IMR-90 (cell line): ENCODE measurements at regions not wholly inside any gene's neighbourhood (a gene's known extent, or its start where the extent isn't known, plus 50 kb on each side); places are given as distances from the start of the nearest gene placed in this dataset.
"Not testable (repeated sequence)": the region's sequence is repeated elsewhere in the genome, so short reads cannot be mapped to it uniquely, and the experiment has no call there.

Experiments
- ATAC-seq: fragments of 200-7000 bp; cut with Tn5 transposase; 2 replicates; pipeline ENCODE4 v1.9.1; 2020; ENCODE audit warnings: low read depth, mild to moderate bottlenecking, moderate library complexity
- BruUV-seq: library from RNA; stranded (reverse); fragments of 400-500 nt; replicated peaks from 2 replicates; lab custom pipeline; 2021; lab: Mats Ljungman, UMichigan
- CTCF ChIA-PET: fragments of 300-600 bp; formaldehyde crosslinking; extraction: SDS; loops from one replicate; lab custom pipeline; 2021; ENCODE audit warnings: antibody characterized with exemption; lab: Yijun Ruan, JAX
- POLR2A ChIA-PET: fragments of 300-600 bp; sonication (Branson Sonifier 250); formaldehyde crosslinking; loops from one replicate; lab custom pipeline; 2022; ENCODE audit warnings: antibody characterized with exemption; ENCODE audit not compliant: unreplicated experiment; lab: Charles Lee
- DNase-seq: peaks from one replicate; pipeline ENCODE4 v3.0.0; 2013
- H2AFZ ChIP-seq: replicated peaks from 2 replicates; pipeline ENCODE3; 2013; ENCODE audit warnings: low read length, mild to moderate bottlenecking; ENCODE audit not compliant: poor library complexity
- H2AK5ac ChIP-seq: 2 replicates; pipeline ENCODE4 v1.6.1; 2013; ENCODE audit warnings: low read depth, low read length, inconsistent platforms
- H2AK9ac ChIP-seq: replicated peaks from 2 replicates; pipeline ENCODE3; 2013; ENCODE audit warnings: mild to moderate bottlenecking, low read depth, low read length, moderate library complexity; ENCODE audit not compliant: poor library complexity
- H2BK120ac ChIP-seq: 2 replicates; pipeline ENCODE4 v1.6.1; 2013; ENCODE audit warnings: low read depth, low read length, inconsistent platforms
- H2BK15ac ChIP-seq: 3 replicates; pipeline ENCODE4 v1.6.1; 2013; ENCODE audit warnings: low read depth, low read length, inconsistent platforms
- H2BK20ac ChIP-seq: 2 replicates; pipeline ENCODE4 v1.6.1; 2013; ENCODE audit warnings: low read depth, mild to moderate bottlenecking, inconsistent platforms, low read length, moderate library complexity
- H2BK5ac ChIP-seq: 2 replicates; pipeline ENCODE4 v1.6.1; 2013; ENCODE audit warnings: mild to moderate bottlenecking, low read depth, low read length, inconsistent platforms; ENCODE audit not compliant: poor library complexity, severe bottlenecking
- H3K14ac ChIP-seq: replicated peaks from 2 replicates; pipeline ENCODE4 v1.6.1; 2013; ENCODE audit warnings: low read depth, low read length, inconsistent platforms
- H3K18ac ChIP-seq: 2 replicates; pipeline ENCODE4 v1.6.1; 2013; ENCODE audit warnings: low read depth, low read length, control low read depth
- H3K23ac ChIP-seq: 2 replicates; pipeline ENCODE4 v1.6.1; 2013; ENCODE audit warnings: low read depth, low read length, inconsistent platforms
- H3K27ac ChIP-seq: 2 replicates; pipeline ENCODE4 v1.5.1; 2013; ENCODE audit warnings: mild to moderate bottlenecking, control low read depth, low read length; ENCODE audit not compliant: insufficient read depth
- H3K27me3 ChIP-seq: 2 replicates; pipeline ENCODE4 v1.6.1; 2013; ENCODE audit warnings: low read length; ENCODE audit not compliant: control insufficient read depth, insufficient read depth
- H3K36me3 ChIP-seq: 2 replicates; pipeline ENCODE4 v1.6.1; 2013; ENCODE audit warnings: low read length, mixed read lengths; ENCODE audit not compliant: control insufficient read depth, insufficient read depth
- H3K4ac ChIP-seq: 2 replicates; pipeline ENCODE4 v1.6.1; 2013; ENCODE audit warnings: low read depth, low read length, inconsistent platforms
- H3K4me1 ChIP-seq: 2 replicates; pipeline ENCODE4 v1.6.1; 2013; ENCODE audit warnings: low read length, mixed read lengths; ENCODE audit not compliant: control insufficient read depth, insufficient read depth
- H3K4me2 ChIP-seq: 2 replicates; pipeline ENCODE4 v1.6.1; 2013; ENCODE audit warnings: low read depth, mild to moderate bottlenecking, control low read depth, low read length, moderate library complexity
- H3K4me3 ChIP-seq: 2 replicates; pipeline ENCODE4 v1.5.1; 2013; ENCODE audit warnings: low read depth, mild to moderate bottlenecking, control low read depth, low read length, moderate library complexity; ENCODE audit not compliant: insufficient read depth
- H3K56ac ChIP-seq: 2 replicates; pipeline ENCODE4 v1.6.1; 2013; ENCODE audit warnings: low read length, inconsistent platforms; ENCODE audit not compliant: insufficient read depth; ENCODE audit errors: extremely low read depth
- H3K79me1 ChIP-seq, 2 experiments: 2 replicates each; pipeline ENCODE4 v1.6.1; 2013; ENCODE audit warnings: low read length in 2 of 2, inconsistent platforms in 1 of 2, low read depth in 1 of 2
- H3K9ac ChIP-seq: 2 replicates; pipeline ENCODE4 v1.6.1; 2013; ENCODE audit warnings: low read depth, low read length, control low read depth
- H3K9me1 ChIP-seq: 2 replicates; pipeline ENCODE4 v1.6.1; 2013; ENCODE audit warnings: low read length, inconsistent platforms; ENCODE audit not compliant: insufficient read depth
- H3K9me3 ChIP-seq: 2 replicates; pipeline ENCODE4 v1.6.1; 2013; ENCODE audit warnings: low read length; ENCODE audit not compliant: control insufficient read depth, insufficient read depth
- H4K20me1 ChIP-seq: 2 replicates; pipeline ENCODE4 v1.6.1; 2013; ENCODE audit warnings: low read length, inconsistent platforms; ENCODE audit not compliant: insufficient read depth
- H4K5ac ChIP-seq: 2 replicates; pipeline ENCODE4 v1.6.1; 2013; ENCODE audit warnings: mild to moderate bottlenecking, low read depth, low read length, control low read depth
- H4K8ac ChIP-seq, 2 experiments: 2 replicates each; pipeline ENCODE4 v1.6.1; 2013; ENCODE audit warnings: low read depth in 2 of 2, low read length in 2 of 2, control low read depth in 1 of 2, inconsistent platforms in 1 of 2
- H4K91ac ChIP-seq: 2 replicates; pipeline ENCODE4 v1.6.1; 2013; ENCODE audit warnings: low read depth, low read length, inconsistent platforms; ENCODE audit not compliant: insufficient read depth
- WGBS, 2 experiments: methylation state at CpG; one replicate each; pipeline versions ENCODE4 v1.1.5 to v1.1.7; 2013; ENCODE audit warnings: missing lambda C conversion rate in 2 of 2; ENCODE audit not compliant: insufficient read length in 1 of 2; ENCODE audit errors: extremely low coverage in 2 of 2; 5-methylcytosine and 5-hydroxymethylcytosine counted together
- dilution Hi-C: fragments of 300-500 bp; cut with HindIII; formaldehyde crosslinking; loops from one replicate; pipeline ENCODE4 v1.14.3; 2018; ENCODE audit warnings: low sequenced_read_pairs; ENCODE audit not compliant: unreplicated experiment
- in situ Hi-C: fragments of 300-500 bp; cut with MboI; formaldehyde crosslinking; loops from 3 replicates; pipeline ENCODE4 v1.14.3; 2019; ENCODE audit warnings: low sequenced_read_pairs, inconsistent platforms, mixed read lengths
- intact Hi-C: fragments of 100-400 bp; cut with micrococcal nuclease; formaldehyde crosslinking; loops from 2 replicates; pipeline ENCODE4 v1.10.0; 2022

- intact Hi-C loops, H3K27me3 ChIP-seq, H2AK9ac ChIP-seq, H2BK5ac ChIP-seq, DNase-seq, H4K20me1 ChIP-seq, H3K36me3 ChIP-seq, H4K91ac ChIP-seq, H3K4me2 ChIP-seq, H2BK120ac ChIP-seq, CTCF ChIA-PET, H3K23ac ChIP-seq, H3K18ac ChIP-seq, H3K14ac ChIP-seq, H3K9ac ChIP-seq, H4K8ac ChIP-seq, H4K5ac ChIP-seq, POLR2A ChIA-PET, H3K4me1 ChIP-seq, H3K9me1 ChIP-seq, H2BK20ac ChIP-seq, BruUV-seq, H3K56ac ChIP-seq, H3K79me1 ChIP-seq, in situ Hi-C loops, dilution Hi-C loops, H3K27ac ChIP-seq, H3K9me3 ChIP-seq, ATAC-seq, H2BK15ac ChIP-seq, H2AFZ ChIP-seq, H3K4ac ChIP-seq, H3K4me3 ChIP-seq, H2AK5ac ChIP-seq: not testable (repeated sequence)
- WGBS, 2 experiments: no CpG with 5 or more reads among the region's 7 CpGs
Measured at GRCh38 chr4:30149539-30149938, 570.6 kb upstream of the PCDH7 start.
